Right hindlimb (tissue), 1 donor: ENCODE measurements at regions not wholly inside any gene's neighbourhood (a gene's known extent, or its start where the extent isn't known, plus 50 kb on each side); places are given as distances from the start of the nearest gene placed in this dataset.
"Not testable (repeated sequence)": the region's sequence is repeated elsewhere in the genome, so short reads cannot be mapped to it uniquely, and the experiment has no call there.

Source experiments
- DNase-seq: peaks from one replicate; pipeline ENCODE4 v3.0.0-alpha.2; 2018

DNA sequence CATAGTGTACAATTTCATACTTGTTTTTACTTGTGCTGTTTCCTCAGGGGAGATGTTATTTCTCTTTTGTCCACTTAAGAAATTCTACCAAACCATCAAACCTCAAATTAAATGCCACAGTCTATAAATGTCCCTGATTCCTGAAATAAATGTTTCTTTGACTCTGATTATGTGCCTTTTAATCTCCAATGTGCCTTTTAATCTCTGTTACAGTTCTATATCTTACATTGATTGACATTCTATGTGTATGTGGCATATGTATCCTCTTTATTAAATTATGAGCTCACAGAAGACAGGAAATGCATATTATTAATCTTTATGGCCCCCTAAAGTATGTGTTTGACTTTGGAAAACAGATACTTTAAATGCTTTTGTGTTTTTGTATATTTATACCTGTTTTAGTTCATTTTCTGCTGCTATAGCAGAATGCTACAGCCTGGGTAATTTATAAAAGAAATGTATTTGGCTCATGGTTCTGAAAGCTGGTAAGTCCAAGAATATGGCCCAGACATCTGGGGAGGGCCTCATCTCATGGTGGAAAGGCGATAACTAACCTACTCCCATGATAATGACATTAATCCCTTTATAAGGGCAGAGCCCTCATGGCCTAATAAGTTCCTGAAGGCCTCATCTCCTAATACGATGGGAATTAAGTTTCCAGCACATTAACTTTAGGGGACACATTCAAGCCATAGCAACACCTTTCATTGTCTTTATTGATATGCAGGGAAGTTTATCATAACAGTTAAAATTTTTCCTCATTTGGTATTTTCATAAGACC lies 403.9 kb downstream of the LIG4 start:
- no peak for DNase-seq

DNA sequence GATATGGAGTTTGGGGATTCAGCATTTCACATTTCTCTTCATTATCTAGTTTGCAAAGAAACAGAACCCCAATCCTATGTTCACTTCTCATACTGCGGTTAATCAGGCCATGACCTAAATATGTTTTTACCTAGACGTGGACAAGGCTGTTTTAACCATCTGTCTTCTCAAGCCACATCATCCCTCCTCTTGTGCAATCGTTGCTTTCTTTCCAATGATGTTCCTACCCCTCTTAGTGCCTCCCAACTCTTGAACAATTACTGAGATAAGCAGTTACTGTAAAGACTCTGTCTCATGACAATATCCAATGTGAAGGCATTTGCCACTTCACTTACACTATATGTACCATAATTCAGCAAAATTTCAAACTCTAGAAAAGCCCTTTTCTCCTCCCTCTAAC lies 406.2 kb downstream of the LIG4 start:
- DNase-seq, result no peak

DNA sequence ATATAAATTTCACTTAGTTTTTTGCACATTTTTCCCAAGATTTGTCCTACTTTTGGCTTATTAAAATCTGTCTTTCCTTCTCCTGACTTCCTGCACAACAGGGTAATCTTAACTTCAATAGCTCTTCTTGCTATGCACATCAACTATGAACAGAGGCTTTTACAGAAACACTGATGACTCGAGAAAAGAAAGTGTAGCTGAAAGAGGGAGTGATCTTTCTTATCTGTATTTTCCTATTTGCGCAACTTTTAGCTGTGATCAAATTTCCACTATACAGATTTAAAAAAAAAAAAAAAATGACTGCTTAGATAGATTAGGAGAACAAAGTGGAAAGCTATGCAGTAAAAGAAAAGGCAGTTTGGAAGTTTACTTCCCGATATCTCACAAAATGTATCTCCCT lies 406.9 kb downstream of the LIG4 start:
- no peak for DNase-seq

DNA sequence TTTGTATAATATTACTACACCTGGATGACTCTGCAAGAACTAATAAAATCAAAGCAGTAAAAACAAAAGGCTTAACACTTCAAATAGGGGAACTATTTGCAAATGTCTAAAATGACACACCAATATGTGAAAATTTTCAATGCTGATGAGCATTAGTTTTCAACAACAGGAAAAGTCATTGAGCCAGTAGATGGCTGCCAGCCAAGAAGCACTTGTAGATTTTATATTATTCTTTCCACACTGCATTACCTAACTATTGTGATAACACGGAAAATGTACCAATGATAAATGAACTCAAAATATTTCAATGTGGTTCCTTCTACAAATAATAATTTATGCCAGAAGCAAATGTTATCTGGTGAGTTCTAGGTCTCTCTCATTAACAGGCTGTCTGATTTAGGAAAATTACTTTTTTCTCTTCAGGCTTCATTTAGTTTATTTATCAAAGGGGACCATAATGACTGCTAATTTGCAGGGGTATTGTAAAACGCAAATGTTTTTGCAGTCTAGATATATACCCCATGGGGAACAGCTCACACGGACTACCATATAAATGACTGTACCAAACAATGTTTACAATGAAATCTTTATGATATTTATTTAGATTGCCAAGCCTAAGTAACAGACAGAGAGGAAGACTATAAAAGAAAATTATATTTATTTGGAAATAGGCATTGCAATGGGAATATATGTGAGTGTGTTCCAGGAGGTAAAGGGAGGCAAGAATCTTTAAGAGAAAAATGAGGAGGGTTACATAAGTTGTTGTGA lies 407.8 kb downstream of the LIG4 start:
- no peak for DNase-seq

DNA sequence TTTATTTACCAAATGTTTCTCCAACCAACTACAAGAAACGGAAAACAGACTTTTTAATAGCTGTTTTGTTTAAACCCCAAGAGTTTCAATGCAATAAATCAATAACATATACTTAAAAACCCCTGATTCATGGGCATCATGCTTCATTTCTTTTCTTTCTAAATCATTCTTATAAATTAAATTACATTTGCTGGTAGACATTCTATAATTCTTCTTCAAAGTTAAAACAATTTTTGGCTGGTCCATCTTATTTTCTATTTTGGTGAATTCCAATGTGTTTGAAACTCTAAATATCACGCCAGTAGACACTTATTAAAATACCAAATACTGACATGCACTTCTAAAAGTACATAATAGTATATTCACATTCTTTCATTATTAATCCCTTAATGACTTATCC lies 408.6 kb downstream of the LIG4 start:
- DNase-seq, result no peak

DNA sequence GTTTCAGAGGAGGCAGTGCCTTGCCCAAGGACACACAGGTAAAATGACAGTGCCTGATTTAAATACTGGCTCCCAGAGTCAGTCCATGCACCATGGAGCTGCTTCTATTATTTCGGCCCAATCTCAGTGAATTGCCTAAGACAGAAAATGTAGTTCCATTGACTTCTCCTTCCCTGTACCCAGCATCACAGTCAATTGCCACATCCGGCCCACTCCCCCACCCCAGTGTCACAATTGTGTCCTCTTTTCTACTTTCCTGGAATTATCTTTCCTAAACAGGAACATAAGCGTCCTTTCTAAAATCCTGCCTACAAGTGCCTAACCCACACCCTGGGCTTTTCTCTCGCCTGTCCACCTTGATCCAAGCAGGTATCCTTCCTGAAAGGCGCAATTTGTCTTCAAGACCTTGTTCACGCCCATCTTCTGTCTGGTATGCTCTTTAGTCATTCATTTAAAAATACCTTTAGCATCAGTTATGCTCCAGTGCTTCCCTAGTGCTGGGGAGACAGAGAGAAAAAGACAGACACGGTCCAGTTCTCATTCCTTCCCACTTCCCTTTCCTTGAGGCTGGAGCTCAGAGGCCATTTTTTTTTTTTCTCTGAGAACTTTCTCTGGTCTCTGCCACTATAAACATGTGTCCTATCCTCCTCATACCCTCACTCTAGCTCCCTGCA lies 411.4 kb downstream of the LIG4 start:
- no peak for DNase-seq

DNA sequence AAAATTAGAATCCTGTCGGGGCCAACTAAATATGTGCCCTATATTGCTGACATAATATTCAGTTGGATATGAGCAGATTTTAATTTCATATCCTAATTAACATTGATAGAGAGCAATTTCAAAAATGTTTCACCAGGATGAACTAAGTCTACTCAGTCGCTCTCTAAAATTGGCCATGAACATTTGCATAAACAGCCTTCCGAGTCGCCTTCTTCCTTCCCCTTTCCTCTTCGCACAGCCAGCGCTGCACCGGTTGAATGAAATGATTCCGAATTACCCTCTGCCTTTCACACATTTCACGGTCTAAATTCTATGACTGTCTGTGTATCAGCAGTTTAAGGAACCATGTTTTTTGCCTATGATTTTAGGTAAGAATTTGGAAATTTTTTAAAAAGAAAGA lies 413.7 kb downstream of the LIG4 start:
- DNase-seq, result no peak

DNA sequence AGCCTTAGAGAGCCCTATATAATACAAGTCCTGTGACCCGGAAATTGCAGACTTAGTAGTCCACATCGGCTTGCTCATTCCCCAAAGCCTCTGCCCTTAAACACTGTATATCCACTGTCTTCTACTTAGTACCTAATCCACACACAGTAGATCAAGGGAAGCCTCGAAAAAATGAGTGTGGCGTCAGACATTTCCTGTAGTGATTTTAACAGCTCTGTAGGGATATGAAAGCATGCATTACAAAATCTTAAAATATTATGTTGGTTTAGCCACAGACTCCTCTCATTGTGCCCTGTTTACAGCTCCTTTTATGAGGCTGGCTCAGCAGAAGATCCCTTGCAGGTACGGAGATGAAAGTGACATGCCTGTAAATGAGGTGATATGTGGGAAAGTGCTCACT lies 416.3 kb downstream of the LIG4 start:
- no peak for DNase-seq

DNA sequence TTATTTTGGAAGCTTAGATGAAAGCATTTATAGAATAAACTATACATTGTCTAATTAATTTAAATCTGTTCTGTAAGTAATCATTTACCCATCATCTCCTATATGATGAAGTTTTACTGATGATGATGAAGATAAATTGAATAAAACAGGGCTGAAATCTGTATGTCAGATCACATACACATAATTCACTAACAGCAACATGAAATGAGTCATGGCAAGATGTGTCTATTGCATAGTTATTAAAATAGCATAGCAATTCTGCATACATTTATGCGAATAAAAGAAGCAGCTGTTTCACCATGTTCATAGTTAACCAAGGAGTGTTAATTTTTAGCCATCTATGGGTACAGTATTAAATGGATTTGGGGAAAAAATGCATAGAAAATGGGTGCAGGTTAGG lies 424.9 kb downstream of the LIG4 start:
- no peak for DNase-seq

DNA sequence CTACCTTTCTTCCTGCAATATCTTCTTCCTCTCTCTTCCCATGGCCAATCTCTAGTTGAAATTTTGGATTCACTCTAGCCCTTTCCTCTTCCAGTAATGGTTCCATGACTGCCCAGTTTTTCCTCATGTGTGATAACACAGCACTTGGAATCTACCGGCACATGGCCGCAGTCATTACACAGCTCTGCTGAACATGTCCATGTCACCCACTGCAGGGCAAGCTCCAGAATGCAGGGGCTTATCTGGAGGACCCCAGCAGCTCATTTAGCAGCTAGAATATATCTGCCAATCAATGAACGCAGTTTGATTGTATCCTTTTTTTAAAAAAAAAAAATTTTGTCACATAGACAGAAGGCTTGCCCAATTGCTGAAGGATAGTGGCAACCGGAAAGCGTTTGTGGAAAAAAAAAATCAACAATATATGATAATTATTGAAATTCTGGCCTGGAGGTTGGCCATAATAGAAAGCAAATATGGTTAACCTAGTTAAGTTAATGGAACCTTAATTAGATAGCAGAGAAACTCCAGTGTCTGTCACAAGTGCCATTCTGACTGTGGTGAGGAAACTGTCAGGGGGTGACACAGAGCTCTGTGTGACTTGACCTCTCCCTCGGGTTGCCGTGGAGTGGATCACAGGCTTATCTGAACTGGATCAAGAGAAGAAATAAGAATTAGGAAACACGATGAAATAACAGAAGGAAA lies 426.7 kb downstream of the LIG4 start:
- DNase-seq, result no peak

DNA sequence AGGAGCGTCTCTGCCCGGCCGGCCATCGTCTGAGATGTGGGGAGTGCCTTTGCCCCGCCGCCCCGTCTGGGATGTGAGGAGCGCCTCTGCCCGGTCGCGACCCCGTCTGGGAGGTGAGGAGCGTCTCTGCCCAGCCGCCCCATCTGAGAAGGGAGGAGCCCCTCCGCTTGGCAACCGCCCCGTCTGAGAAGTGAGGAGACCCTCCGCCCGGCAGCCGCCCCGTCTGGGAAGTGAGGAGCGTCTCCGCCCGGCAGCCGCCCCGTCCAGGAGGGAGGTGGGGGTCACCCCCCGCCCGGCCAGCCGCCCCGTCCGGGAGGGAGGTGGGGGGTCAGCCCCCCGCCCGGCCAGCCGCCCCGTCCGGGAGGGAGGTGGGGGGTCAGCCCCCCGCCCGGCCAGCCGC lies 432.7 kb downstream of the LIG4 start:
- DNase-seq, result not testable (repeated sequence)

DNA sequence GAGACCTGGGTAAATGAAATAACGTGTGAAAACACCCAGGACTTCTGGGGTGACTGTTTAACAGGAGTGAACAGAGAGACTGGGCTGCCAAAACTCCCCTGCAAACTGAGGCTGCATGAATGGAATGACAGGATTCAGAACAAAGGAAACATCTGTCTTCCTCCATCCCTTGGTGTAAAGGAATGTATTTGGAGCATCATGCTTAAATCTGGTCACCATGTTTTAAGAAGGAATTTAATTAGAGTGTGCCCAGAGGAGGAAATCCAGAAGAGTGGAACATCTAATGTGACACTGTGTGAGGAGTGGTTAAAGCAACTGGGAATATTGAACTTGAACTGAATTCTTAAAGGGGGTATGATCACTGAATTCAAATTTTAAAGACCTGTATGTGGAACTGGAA lies 437.2 kb downstream of the LIG4 start:
- DNase-seq, result no peak

DNA sequence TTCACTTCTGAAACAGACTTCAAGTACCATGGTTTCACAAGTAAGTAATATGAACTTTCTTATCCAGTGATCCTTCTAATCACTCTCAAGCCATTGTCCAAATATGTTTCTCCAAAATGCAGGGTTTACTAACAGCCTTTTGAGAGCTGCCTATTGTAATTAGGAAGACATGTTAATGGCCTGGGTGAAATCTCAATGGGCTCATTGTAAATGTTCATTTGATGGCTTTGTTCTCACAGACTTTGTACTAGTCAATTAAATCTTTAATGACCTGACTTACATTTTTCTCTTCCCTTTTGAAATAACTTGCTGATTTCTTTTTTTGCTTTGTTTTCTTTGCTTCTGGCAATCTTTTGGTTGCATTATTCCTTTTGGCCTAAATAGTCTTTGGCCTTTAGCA lies 444.8 kb downstream of the LIG4 start:
- no peak for DNase-seq

DNA sequence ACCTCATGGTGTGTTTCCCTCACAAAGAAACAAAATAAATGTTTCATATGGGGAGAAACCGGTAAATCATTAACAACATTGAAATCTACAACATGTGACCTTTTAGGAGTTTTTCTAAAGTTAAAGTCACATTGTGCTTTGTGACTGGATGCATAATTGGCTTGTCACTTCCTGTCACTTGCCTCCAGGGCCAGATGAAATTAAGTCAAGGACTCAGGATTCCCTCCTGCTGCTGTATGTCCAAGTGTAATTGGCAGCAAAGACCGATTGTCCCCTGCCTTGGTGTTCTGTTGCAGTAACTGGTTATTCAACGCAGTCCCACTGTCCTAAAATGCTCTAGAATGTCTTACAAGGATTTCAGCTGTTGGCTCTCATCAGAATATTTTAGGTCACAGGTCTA lies 448.2 kb downstream of the LIG4 start:
- no peak for DNase-seq

DNA sequence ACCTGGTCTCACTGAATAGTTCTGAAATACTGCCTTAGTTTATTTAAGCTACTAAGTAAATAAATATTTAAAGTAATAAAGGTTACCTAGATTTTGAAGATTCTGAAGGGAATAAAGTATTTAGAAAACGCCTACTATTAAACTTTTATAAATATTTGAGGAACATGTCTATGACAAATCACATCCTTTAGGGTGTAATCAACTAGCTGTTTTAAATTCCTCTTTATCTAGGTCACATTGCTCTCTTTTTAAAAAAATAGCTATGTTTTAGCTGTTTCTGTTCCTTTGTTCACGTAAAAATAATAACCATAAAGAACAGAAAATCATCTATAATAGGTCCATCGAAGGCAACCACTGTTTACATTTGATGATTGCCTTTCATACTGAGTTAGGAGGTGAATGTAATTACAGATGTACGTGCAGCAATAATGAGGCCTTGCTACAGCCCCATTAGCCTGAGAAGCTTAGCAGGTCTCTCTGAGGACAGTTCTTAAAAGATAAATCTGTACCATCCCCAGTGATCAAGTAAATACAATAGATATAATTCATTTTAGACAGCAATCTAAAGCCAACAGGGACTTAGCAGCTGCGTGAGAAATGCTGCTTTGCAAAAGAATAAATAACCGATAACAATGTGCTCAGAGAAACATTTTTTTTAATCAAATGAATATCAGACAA lies 449.5 kb downstream of the LIG4 start:
- no peak for DNase-seq

DNA sequence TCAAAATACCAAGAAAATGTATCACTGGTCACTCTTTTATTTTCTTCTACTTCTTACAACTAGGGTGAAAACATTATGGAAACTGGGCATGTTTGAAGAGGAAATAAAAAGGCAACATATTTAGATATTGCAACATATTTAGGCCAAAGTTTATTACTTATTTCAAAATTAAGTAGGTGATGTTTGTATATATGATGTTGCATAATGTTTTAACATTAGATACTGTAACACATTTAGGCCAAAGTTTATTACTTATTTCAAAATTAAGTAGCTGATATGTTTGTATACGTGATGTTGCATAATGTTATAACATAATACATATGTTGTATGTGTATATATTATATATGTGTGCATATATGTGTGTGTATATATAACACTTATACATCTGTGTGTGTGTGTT lies 451.3 kb downstream of the LIG4 start:
- no peak for DNase-seq

DNA sequence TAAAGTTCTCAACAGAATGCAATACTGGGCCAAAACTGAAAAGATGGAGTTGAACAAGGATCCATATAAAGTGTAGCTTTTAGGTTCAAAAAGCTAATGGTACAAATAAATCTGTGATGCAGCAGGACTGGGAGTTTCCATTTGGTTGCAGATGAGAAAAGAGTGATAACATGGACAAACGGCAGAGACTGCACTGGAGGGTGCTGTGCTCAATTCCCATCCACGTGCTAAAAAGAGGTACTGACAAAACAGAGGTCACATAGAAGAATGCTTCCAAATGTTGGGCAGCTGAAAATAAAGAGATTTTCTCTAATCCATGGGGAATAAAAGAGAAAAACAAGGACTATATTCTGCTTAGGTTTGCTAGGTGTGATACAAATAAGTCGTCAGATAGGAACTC lies 461.6 kb downstream of the LIG4 start:
- no peak for DNase-seq

DNA sequence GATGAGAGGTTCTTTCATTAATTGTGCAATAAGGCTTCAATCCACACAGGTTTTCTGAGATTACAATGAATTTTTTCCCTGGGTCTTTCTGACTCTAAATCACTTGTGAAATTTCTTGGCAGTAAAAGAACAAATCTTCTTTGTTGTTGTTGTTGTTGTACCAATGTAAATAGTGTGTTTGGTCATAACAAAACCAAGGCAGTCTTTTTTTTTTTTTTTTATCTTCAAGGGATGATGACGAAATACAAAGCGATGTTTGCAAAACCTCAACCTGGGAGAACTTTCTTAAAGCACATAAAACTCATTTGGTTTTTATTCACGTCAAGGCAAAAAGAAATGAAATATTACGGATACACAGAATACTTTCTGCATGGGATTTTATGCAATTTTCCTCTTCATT lies 462.0 kb downstream of the LIG4 start:
- DNase-seq, result no peak

DNA sequence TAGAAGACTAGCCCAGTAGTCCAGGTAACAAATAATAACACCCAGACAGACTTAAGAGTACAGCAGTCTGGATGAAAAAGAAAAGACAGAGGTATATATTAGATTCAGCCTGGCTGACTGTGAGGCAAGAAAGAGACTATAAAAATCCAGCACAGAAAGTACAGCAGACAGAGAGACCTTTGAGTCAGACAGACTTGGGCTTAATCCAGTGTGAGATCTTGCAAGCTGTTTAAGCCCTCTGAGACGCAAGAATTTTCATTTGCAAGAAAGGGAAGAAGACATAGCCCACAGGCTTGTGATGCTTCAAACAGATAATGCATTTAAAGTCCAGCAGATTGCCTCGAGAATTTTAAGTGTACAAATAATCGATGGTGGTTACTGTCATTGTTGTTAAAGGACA lies 471.4 kb downstream of the LIG4 start:
- DNase-seq, result no peak

DNA sequence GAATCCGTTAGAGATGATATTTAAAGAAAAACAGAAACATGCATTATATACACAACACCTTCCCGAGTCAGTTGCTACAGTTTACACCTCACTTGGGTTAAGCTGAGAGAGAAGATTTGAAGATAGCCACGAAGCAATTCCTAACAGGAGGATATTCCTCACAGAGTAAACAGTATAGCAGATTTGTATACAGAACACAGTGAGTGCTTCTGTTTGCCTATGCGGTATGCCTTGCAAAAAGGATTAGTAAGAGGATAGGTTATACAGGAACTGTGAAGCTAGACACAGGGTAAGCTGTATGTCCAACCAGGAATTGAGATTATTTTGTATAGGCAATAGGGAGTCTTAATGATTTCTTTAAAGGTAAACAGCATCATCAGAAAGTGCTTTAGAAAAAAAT lies 471.8 kb downstream of the LIG4 start:
- no peak for DNase-seq

DNA sequence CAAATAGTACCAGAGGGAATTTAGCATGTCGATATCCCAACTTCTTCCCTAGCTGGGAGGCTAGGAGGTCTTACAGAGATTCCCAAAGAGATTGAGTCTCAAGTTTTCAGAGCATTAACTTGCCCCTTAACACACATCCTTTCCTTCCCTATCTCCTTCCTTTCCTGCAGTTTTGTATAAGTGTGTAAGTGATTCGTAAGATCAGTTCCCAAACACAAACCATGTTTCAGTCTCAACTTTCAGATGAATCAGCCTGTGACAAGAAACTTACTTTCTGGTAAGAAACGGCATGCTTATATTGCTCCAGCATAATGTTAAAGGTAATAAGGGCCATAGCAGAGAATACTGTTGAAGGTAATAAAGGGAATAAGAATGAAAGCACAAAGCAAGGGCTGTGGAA lies 472.2 kb downstream of the LIG4 start:
- DNase-seq, result no peak

DNA sequence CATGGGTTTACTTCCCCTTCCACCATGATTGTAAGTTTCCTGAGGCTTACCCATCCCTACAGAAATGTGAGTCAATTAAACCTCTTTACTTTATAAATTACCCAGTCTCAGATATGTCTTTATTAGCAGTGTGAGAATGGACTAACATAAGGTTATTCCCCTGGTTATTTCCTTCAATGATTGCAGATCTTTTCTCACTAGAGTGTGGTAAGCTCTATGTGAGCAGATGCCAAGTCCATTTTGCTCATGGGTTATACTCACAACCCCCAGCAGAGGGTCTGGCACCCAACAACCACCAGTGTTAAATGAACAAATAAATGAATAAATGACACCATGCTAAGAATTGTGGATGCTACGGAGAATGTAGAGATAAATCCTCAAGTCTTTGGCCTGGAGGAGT lies 472.8 kb downstream of the LIG4 start:
- DNase-seq, result no peak

DNA sequence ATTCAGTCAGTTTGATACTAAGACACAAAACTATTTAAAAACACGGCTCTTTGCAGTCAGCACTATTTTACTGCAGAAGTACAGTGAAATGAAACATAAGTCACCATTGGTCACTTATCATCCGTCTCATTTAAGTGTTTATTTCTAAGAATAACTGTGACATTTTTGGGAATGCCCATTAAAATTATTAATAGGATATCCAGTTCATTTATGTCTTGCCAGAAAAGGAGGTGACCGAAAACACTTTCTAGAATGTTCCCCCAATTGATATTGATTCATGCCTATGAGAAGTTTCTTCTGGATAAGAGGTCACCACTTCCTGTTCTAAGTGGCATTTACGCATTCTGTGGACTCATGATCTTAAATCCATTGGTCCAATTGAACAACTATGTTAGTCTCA lies 477.3 kb downstream of the LIG4 start:
- DNase-seq, result no peak
